ENCODE measurements at regions not wholly inside any gene's neighbourhood (a gene's known extent, or its start where the extent isn't known, plus 50 kb on each side); places are given as distances from the start of the nearest gene placed in this dataset.

DNA sequence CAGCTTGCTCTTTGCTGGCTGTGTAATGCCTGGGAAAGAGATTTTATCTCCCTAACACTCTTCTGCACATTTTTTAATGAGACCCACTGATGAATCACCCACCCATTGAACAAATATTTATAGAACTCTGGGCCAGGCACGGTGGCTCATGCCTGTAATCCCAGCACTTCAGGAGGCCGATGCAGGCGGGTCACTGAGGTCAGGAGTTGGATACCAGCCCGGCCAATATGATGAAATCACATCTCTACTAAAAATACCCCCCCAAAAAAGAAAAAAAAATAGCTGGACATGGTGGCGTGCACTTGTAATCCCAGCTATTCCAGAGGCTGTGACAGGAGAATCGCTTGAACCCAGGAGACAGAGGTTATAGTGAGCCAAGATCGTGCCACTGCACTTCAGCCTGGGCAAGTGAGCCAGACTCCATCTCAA, 82.1 kb upstream of the SIRPA start:
- no peaks in the 10 kb centered on the region for H3K36me3 ChIP-seq (ENCODE audit: control insufficient read depth, insufficient read depth, low read length)
- no peaks in the 10 kb centered on the region for H3K4me1 ChIP-seq (ENCODE audit: control insufficient read depth, insufficient read depth, low read length, poor library complexity, severe bottlenecking)
- Mint-ChIP-seq H3K4me1 (peaks cover 0 to 23% (median 0%) of the 10 kb centered on the region in 4 donors), H3K4me3 (peak overlapping the region in 1 of 4 donors; percentile 70), H3K27ac (peak overlapping the region in 1 of 3 donors; percentile 38), H3K36me3 (no peaks in the 10 kb centered on the region), H3K27me3 (peaks cover 38% of the 10 kb centered on the region), H3K9me3 (peaks cover 0 to 4% (median 0%) of the 10 kb centered on the region in 7 donors)
- DNase-seq (no peak), ATAC-seq (ENCODE audit: low read depth in 2 of 2) (no peak)
- H3K4me3 ChIP-seq (ENCODE audit: low read depth, low read length) = no peak overlapping the region
- peaks cover 8% of the 10 kb centered on the region for H3K27me3 ChIP-seq (ENCODE audit: control insufficient read depth, insufficient read depth, low read length)
- H3K9me3 ChIP-seq (ENCODE audit: control insufficient read depth in 2 of 2, low read length in 2 of 2) = no peaks in the 10 kb centered on the region
- H3K27ac ChIP-seq (ENCODE audit: insufficient read depth, low read length, poor library complexity, severe bottlenecking) = no peak overlapping the region

DNA sequence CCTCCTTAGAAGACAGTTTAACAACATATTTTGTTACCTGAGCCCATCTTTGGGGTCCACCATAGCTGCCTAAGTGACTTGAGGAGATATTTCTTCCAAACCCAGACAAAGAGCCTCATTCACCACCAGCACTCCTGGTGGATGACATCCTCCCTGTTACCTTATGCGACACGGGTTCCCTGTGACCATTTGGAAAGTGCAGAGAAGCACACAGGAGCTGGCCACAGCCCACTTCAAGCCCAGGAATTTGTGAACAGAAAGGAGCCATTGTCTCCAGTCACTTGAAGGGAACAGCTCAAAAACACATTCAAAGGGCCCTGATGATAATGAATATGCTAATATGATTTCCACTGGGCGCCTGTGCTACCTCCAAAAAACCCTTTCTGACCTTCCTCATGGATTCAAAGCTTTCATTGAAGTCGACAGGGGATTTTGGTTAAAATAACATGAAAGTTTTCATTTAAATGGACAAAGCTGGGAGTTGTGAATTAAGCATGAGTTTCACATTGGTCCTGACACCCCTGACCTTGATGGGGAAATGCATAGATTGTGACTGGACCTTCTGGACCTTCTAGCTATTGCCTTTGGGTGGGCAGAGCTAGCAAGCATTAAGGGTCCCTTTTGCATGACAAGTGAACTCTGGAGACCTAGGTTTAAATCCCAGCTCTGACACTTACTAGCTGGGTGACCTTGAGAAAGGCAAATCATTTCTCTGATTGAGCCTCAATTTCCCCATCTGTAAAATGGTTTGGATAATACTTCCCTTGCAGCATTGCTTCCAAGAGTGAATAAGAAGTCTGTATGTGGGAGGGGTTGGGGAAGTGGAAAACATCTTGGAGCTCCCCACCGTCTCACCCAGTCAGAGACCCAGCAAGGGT, 83.3 kb upstream of the SIRPA start:
- ATAC-seq (ENCODE audit: low read depth in 2 of 2) (no peak), DNase-seq (no peak)
- no peaks in the 10 kb centered on the region for H3K36me3 ChIP-seq (ENCODE audit: control insufficient read depth, insufficient read depth, low read length)
- no peak overlapping the region for H3K4me3 ChIP-seq (ENCODE audit: low read depth, low read length)
- H3K4me3 Mint-ChIP-seq = no peak overlapping the region
- no peaks in the 10 kb centered on the region for H3K36me3 Mint-ChIP-seq
- H3K27ac Mint-ChIP-seq = no peak overlapping the region
- H3K4me1 Mint-ChIP-seq = peaks cover 0 to 14% (median 0%) of the 10 kb centered on the region in 4 donors
- peaks cover 11% of the 10 kb centered on the region for H3K27me3 ChIP-seq (ENCODE audit: control insufficient read depth, insufficient read depth, low read length)
- H3K4me1 ChIP-seq (ENCODE audit: control insufficient read depth, insufficient read depth, low read length, poor library complexity, severe bottlenecking) = no peaks in the 10 kb centered on the region
- peaks cover 31% of the 10 kb centered on the region for H3K27me3 Mint-ChIP-seq
- peaks cover 0 to 4% (median 0%) of the 10 kb centered on the region in 7 donors for H3K9me3 Mint-ChIP-seq
- no peak overlapping the region for H3K27ac ChIP-seq (ENCODE audit: insufficient read depth, low read length, poor library complexity, severe bottlenecking)
- no peaks in the 10 kb centered on the region for H3K9me3 ChIP-seq (ENCODE audit: control insufficient read depth in 2 of 2, low read length in 2 of 2)

DNA sequence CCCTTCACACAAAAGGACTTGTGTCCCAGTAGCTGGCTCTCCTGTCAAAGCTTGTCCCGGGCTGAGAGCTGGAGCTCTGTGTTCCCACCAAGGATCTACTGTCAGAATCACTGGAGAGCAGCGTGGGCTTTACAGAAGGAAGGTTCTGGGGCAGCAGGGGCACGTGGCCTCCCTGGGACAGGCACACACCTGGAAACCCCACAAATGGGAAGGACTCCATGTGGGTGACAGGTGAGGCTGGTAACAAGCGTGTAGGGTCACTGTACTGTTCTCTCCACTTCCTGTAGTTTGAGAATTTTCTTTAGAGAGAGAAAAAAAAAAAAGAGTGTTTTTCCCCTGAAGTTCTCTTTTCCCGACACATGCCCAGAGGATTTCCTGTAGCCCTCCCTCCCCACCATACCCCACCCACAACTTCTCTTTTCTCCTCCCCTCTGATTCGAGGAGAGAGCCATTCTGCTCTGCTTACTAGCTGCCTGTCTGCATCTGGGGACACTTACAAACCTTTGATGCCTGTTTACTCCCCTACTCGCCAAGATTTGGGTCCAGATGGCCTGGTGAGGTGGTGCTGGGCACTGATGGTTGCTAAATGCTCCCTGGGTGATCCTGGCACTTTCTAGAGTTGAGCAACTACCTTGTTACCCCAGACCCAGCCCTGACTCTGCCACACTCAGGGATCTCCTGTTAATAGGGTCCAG, 84.1 kb upstream of the SIRPA start:
- no peak overlapping the region for H3K4me3 ChIP-seq (ENCODE audit: low read depth, low read length)
- no peak for ATAC-seq (ENCODE audit: low read depth in 2 of 2)
- Mint-ChIP-seq H3K27me3 (peaks cover 31% of the 10 kb centered on the region), H3K9me3 (peaks cover 0 to 4% (median 0%) of the 10 kb centered on the region in 7 donors), H3K4me1 (peaks cover 0 to 10% (median 0%) of the 10 kb centered on the region in 4 donors), H3K36me3 (no peaks in the 10 kb centered on the region), H3K4me3 (no peak overlapping the region), H3K27ac (no peak overlapping the region)
- no peak overlapping the region for H3K27ac ChIP-seq (ENCODE audit: insufficient read depth, low read length, poor library complexity, severe bottlenecking)
- DNase-seq = no peak
- peaks cover 12% of the 10 kb centered on the region for H3K27me3 ChIP-seq (ENCODE audit: control insufficient read depth, insufficient read depth, low read length)
- H3K4me1 ChIP-seq (ENCODE audit: control insufficient read depth, insufficient read depth, low read length, poor library complexity, severe bottlenecking) = no peaks in the 10 kb centered on the region
- no peaks in the 10 kb centered on the region for H3K36me3 ChIP-seq (ENCODE audit: control insufficient read depth, insufficient read depth, low read length)
- no peaks in the 10 kb centered on the region for H3K9me3 ChIP-seq (ENCODE audit: control insufficient read depth in 2 of 2, low read length in 2 of 2)

DNA sequence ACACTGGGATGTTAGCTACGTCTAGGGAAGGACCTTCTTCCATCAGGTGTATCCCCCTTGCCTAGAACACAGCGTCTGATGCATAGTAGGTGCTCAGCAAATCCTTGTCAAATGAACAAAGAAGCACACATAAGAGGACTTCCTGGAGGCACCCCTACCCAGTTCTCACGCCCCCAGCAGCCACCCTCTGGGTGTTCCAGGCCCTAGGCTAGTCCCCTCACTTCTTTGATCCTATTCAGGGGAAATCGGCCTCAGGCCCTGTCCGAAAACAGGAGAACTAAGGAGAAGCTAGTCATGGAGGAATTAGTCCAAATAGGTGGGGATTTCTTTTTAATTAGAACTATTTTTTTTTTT, 84.7 kb upstream of the SIRPA start:
- H3K27ac ChIP-seq (ENCODE audit: insufficient read depth, low read length, poor library complexity, severe bottlenecking) = no peak overlapping the region
- no peak overlapping the region for H3K4me3 ChIP-seq (ENCODE audit: low read depth, low read length)
- Mint-ChIP-seq H3K9me3 (peaks cover 0 to 4% (median 0%) of the 10 kb centered on the region in 7 donors), H3K36me3 (no peaks in the 10 kb centered on the region), H3K27ac (no peak overlapping the region), H3K4me1 (peaks cover 0 to 10% (median 0%) of the 10 kb centered on the region in 4 donors), H3K27me3 (peaks cover 31% of the 10 kb centered on the region), H3K4me3 (no peak overlapping the region)
- ATAC-seq (ENCODE audit: low read depth in 2 of 2) (no peak), DNase-seq (no peak)
- no peaks in the 10 kb centered on the region for H3K36me3 ChIP-seq (ENCODE audit: control insufficient read depth, insufficient read depth, low read length)
- no peaks in the 10 kb centered on the region for H3K9me3 ChIP-seq (ENCODE audit: control insufficient read depth in 2 of 2, low read length in 2 of 2)
- no peaks in the 10 kb centered on the region for H3K4me1 ChIP-seq (ENCODE audit: control insufficient read depth, insufficient read depth, low read length, poor library complexity, severe bottlenecking)
- peaks cover 12% of the 10 kb centered on the region for H3K27me3 ChIP-seq (ENCODE audit: control insufficient read depth, insufficient read depth, low read length)

GRCh38 chr20:1809611-1810510, 85.3 kb upstream of the SIRPA start:
- H3K4me1 ChIP-seq (ENCODE audit: control insufficient read depth, insufficient read depth, low read length, poor library complexity, severe bottlenecking) = no peaks in the 10 kb centered on the region
- H3K27ac Mint-ChIP-seq = no peak overlapping the region
- H3K9me3 ChIP-seq (ENCODE audit: control insufficient read depth in 2 of 2, low read length in 2 of 2) = no peaks in the 10 kb centered on the region
- peaks cover 15% of the 10 kb centered on the region for H3K27me3 ChIP-seq (ENCODE audit: control insufficient read depth, insufficient read depth, low read length)
- peaks cover 0 to 2% (median 0%) of the 10 kb centered on the region in 7 donors for H3K9me3 Mint-ChIP-seq
- H3K4me3 ChIP-seq (ENCODE audit: low read depth, low read length) = no peak overlapping the region
- peaks cover 31% of the 10 kb centered on the region for H3K27me3 Mint-ChIP-seq
- H3K36me3 ChIP-seq (ENCODE audit: control insufficient read depth, insufficient read depth, low read length) = no peaks in the 10 kb centered on the region
- no peak overlapping the region for H3K4me3 Mint-ChIP-seq
- no peak for ATAC-seq (ENCODE audit: low read depth in 2 of 2)
- H3K27ac ChIP-seq (ENCODE audit: insufficient read depth, low read length, poor library complexity, severe bottlenecking) = no peak overlapping the region
- peaks cover 0 to 10% (median 0%) of the 10 kb centered on the region in 4 donors for H3K4me1 Mint-ChIP-seq
- no peaks in the 10 kb centered on the region for H3K36me3 Mint-ChIP-seq
- no peak for DNase-seq

- Histone ChIP-seq H3K4me1 (ENCODE audit: control insufficient read depth, insufficient read depth, low read length, poor library complexity, severe bottlenecking) (no peaks in the 10 kb centered on the region), H3K36me3 (ENCODE audit: control insufficient read depth, insufficient read depth, low read length) (no peaks in the 10 kb centered on the region), H3K27ac (ENCODE audit: insufficient read depth, low read length, poor library complexity, severe bottlenecking) (no peak overlapping the region), H3K4me3 (ENCODE audit: low read depth, low read length) (no peak overlapping the region), H3K9me3 (ENCODE audit: control insufficient read depth in 2 of 2, low read length in 2 of 2) (no peaks in the 10 kb centered on the region), H3K27me3 (ENCODE audit: control insufficient read depth, insufficient read depth, low read length) (peaks cover 21% of the 10 kb centered on the region)
- ATAC-seq (ENCODE audit: low read depth in 2 of 2) (no peak), DNase-seq (no peak)
- no peaks in the 10 kb centered on the region for H3K36me3 Mint-ChIP-seq
- peaks cover 0 to 10% (median 0%) of the 10 kb centered on the region in 4 donors for H3K4me1 Mint-ChIP-seq
- peaks cover 0 to 2% (median 0%) of the 10 kb centered on the region in 7 donors for H3K9me3 Mint-ChIP-seq
- H3K27ac Mint-ChIP-seq = no peak overlapping the region
- peaks cover 33% of the 10 kb centered on the region for H3K27me3 Mint-ChIP-seq
- no peak overlapping the region for H3K4me3 Mint-ChIP-seq
Observed at GRCh38 chr20:1809131-1809572, 86.1 kb upstream of the SIRPA start.

DNA sequence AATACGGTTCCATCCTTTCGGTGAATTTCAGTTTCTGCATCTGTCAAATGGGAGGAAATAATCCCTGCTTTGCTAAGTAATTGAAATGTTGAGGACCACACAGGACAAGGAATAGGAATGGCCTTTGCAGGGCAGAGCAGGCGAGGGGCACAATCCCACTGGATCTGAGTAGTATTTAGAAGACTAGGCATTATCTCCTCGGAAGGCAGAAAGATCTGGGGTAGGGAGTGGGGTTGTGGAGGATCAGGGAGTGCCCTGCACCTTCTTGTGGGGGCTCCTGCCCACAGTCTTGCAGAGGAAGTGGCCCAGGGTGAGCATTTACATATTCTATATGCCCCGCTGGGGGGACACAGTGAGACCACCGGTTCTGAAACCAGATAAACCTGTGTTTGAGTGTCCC, 87.1 kb upstream of the SIRPA start:
- Histone ChIP-seq H3K9me3 (ENCODE audit: control insufficient read depth in 2 of 2, low read length in 2 of 2) (no peaks in the 10 kb centered on the region), H3K4me1 (ENCODE audit: control insufficient read depth, insufficient read depth, low read length, poor library complexity, severe bottlenecking) (peaks cover 4% of the 10 kb centered on the region), H3K36me3 (ENCODE audit: control insufficient read depth, insufficient read depth, low read length) (no peaks in the 10 kb centered on the region), H3K4me3 (ENCODE audit: low read depth, low read length) (no peak overlapping the region), H3K27ac (ENCODE audit: insufficient read depth, low read length, poor library complexity, severe bottlenecking) (no peak overlapping the region), H3K27me3 (ENCODE audit: control insufficient read depth, insufficient read depth, low read length) (peaks cover 23% of the 10 kb centered on the region)
- peaks cover 0 to 2% (median 0%) of the 10 kb centered on the region in 7 donors for H3K9me3 Mint-ChIP-seq
- no peak for ATAC-seq (ENCODE audit: low read depth in 2 of 2)
- peaks cover 31% of the 10 kb centered on the region for H3K27me3 Mint-ChIP-seq
- H3K36me3 Mint-ChIP-seq = no peaks in the 10 kb centered on the region
- no peak overlapping the region for H3K4me3 Mint-ChIP-seq
- DNase-seq = no peak
- no peak overlapping the region for H3K27ac Mint-ChIP-seq
- H3K4me1 Mint-ChIP-seq = peaks cover 0 to 14% (median 0%) of the 10 kb centered on the region in 4 donors

Data from CD4-positive, CD25-positive, alpha-beta regulatory T cell (primary cell).